Stimulated activated CD8-positive, alpha-beta memory T cell treated with anti-CD3 and anti-CD28 coated beads, Interleukin-7, amount 100 ng/mL, for 4 hours (primary cell): ENCODE measurements at regions not wholly inside any gene's neighbourhood (a gene's known extent, or its start where the extent isn't known, plus 50 kb on each side); places are given as distances from the start of the nearest gene placed in this dataset.
"Not testable (repeated sequence)": the region's sequence is repeated elsewhere in the genome, so short reads cannot be mapped to it uniquely, and the experiment has no call there.

Experiments
- DNase-seq, 2 donors: peaks; one replicate each; pipeline ENCODE4 v3.0.0-alpha.2; 2020; ENCODE audit warnings: low read depth in 2 of 2

DNA sequence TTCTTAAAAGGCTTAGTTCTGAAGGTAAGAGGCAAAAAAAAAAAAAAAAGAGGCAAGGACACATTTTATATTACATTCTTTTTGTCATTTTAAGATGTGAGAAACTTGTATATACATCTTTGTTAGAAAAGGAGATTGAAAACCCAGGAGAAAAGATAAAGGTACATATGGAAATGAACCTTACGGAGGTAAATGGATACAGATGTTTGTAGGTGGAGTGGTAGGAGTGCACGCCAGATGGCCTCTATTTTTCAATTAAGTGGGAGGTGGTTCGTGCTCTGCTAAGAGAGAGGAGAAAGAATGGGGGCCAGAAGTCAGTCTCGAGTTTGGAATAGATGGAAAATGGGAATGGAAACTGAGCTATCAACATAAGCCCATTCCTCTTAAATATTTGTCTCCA is 622.5 kb upstream of the GHITM start:
- no peak for DNase-seq

DNA sequence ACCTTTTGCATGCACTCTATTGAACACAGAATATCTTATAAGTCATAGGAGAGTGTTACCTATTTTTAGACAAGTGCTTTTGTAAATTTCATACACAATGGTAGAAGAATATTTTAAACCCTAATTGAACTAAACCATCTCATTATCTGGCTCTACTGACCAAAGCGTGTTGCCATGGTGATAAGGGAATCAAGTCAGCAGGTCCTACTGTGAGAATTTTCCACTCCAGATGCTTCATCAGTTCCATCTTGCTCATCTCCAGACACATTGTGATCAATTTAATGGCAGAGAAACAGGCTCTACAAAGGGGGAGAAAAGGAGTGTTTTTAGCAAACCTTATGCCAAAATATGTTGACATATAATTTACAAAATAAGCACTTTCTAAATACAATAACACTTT is 621.9 kb upstream of the GHITM start:
- DNase-seq, result no peak

DNA sequence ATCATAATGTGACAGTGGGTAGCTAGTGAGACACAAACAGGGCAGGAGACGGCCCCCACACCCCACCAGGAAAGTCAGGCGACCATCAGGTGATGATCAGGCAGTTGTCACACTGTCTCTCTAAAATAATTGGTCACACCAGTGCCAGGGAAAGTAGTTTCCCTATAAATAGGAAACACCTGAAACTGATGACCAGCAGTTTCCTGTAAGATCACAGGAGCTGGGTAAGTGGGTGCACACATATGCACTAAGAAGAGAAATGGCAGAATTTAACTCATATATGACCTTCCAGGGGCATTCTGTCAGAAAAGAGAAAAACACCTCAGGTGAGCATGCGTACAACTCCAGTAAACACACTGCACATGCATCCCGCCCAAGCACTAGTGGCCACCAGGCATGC is 620.5 kb upstream of the GHITM start:
- no peak for DNase-seq

DNA sequence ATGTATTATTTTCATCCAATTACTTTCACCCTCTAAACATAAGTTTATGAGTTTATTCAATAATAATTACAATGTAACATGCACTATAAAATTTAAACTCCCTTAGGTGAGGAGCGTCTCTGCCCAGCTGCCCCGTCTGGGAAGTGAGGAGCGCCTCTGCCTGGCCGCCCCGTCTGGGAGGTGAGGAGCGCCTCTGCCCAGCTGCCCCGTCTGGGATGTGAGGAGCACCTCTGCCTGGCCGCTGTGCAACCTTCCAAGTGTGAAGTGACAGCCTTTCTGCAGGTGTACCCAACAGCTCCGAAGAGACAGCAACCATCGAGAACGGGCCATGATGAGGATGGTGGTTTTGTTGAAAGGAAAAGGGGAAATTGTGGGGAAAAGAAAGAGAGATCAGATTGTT is 618.9 kb upstream of the GHITM start:
- DNase-seq, result not testable (repeated sequence)

- DNase-seq, result no peak
These were observed 616.9 kb upstream of the GHITM start for GRCh38 chr10:83522456-83522855.

DNA sequence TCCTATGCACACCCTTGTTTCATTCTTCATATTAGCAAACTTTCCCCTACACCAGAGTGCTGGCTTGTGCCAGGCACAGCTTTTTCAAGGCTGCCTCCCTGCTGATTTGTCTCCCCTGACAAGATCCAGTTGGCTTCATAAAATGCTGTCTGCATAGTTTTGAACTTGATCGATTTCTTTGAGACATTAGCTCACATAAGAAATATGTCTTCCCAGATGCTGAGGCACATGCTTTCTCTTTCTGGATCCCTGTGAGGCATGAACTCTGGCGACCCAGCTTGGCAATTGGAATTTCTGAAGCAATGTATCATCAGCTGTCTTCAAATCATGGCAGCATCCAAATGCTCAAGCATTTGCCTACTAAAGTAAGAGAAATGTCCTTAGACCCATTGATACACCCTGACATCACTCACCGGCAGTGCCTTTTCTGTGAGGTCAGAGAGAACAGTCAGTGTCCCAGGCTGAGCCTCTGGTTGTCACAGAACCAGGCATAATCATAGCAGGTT is 616.4 kb upstream of the GHITM start:
- DNase-seq, result no peak

- no peak for DNase-seq
These were observed 611.4 kb upstream of the GHITM start for GRCh38 chr10:83527934-83528333.

GRCh38 chr10:83533290-83533689 is 606.0 kb upstream of the GHITM start:
- DNase-seq, result no peak

GRCh38 chr10:83536426-83536825 is 602.9 kb upstream of the GHITM start:
- DNase-seq, result no peak

DNA sequence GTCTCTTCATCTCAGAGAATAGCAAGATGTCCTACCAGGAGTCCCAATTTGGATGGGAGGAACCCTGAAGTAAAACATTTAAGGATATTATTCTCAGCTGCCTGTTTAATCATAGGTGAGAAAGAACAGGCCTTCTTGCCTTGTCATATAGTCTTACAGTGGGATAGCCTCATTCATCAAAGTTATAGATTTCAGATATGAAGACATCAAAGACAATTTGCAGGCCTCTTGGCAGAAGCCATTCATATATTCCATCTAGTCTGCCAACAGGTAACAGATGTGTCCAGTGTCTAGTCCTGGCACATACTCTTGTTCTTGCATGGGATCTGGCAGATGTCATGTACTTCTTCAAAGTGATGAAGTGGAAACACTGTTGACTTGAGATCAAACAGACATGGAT is 601.3 kb upstream of the GHITM start:
- no peak for DNase-seq

DNA sequence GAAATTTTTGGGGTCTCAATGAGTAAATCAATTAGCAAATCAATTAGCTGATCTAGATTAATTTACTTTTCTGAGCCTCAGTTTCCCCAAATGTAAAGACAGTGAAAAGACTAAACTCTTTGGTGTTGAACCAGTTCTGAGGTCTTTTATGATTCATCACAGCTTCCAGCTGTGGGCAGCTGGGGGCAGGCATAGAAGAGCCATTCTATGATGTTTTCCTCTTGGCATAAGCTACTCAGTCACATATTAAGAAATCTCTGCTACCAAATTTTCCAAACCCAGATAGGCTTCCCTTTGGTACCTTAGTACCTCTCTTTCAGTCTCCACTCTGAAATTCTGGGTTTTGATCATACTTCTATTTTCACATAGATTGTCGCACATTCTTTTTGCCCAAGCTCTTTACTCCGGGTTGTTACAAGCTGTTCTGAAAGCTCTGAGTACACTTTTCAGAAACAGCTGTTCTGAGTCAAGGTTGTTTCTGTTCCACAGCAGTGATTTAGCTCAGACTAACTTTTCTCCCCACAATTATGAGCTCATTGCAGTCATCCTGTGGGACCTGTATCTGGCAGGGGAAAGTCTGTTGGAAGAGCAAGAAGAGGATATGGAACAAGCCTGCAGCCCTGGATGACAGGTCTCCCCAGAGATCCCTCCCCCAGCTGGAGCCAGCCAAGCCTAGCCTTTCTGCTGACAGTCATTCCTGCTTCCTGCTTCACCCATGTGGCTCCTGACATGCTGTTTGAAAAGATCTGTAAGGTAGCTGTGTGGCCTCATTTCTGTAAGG is 599.6 kb upstream of the GHITM start:
- DNase-seq, result no peak

- DNase-seq, result no peak
These were observed 598.3 kb upstream of the GHITM start for GRCh38 chr10:83541046-83541445.

- no peak for DNase-seq
These were observed 596.4 kb upstream of the GHITM start for GRCh38 chr10:83542774-83543411.

DNA sequence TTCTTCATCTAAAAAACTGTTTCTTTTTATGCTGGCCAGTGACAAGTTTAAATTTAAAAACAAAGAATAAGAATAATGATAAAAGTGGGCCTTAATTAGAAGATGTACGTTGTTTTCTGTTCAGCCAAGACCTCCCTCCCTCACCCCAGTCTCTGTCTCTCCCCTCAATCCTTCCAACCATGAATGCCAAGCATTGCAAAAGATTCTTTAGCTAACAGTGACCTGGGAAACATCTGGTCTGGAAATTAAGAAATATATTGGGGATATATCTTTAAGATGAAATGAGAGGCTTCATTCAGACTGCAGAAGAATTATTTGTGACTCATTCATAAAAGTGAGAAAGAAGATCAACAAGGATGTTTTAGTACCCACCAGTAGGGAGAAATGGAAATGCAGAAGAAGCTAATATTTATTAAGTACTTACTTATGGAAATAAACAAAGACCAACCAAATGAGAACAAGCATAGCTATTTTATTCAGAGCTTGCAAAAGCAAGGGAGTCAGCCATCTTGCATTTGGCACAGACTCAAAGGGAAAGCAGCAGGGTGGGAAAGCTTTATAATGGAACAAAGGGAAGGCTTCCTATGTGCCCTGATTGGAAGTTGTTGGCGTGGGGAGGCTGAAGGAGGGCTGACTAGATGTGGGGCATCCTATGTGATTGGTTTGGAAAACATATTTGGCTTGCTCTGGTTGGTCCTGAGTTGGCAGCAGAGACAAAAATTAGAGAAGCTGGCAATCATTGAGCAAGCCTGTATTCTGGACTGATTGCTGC is 595.4 kb upstream of the GHITM start:
- no peak for DNase-seq

DNA sequence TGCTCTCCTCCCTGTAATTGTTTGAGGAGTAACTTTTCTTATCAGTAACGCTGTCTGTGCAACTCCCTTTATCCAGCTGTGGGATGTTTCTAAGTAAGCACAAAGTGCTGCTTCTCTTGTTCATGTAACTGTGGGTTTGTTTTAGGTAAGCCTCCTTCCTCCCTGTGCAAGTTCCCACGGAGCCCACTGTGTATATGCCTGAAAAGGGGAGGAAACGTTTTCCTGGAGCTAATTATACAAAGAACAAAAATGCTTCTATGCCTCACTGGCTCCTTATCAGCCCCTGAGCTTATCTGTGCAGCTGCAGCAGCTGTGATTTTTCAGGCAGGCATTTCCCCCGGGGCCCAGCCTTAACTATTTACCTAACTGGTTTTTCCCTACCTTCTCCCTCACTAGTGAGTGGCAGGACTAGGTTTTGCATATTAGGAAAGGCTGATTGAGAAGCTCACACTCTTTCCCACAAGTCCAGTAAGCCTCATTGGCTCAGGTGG is 593.4 kb upstream of the GHITM start:
- DNase-seq, result no peak

DNA sequence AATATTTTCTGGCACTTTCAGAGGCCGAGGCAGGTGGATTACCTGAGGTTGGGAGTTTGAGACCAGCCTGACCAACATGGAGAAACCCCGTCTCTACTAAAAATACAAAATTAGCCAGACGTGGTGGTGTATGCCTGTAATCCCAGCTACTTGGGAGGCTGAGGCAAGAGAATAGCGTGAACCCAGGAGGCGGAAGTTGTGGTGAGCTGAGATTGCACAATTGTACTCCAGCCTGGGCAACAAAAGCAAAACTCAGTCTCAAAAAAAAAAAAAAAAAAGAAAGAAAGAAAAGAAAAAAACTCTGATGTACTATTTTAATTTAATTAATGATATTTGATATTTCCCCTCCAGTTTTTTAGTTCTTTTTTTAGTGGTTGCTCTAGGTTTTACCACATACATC is 588.1 kb upstream of the GHITM start:
- not testable (repeated sequence) for DNase-seq

DNA sequence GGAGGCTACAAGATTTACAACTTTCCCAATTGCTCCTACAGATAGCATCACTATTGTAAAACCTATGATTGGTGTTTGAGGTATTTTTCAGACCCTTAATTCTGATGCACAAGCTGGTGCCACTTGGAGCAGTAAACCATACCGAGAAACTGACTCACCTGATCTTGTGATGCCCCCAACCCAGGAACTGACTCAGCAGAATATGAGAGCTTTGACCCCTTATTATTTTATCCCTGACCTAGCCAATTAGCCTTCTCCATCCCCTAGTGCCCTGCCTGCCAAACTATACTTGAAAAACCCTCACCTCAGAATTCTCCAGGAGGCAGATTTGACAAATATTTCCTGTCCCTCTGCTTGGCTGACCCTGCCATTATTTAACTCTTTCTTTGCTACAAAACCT is 585.9 kb upstream of the GHITM start:
- DNase-seq, result no peak

- no peak for DNase-seq
These were observed 584.0 kb upstream of the GHITM start for GRCh38 chr10:83555264-83555663.

DNA sequence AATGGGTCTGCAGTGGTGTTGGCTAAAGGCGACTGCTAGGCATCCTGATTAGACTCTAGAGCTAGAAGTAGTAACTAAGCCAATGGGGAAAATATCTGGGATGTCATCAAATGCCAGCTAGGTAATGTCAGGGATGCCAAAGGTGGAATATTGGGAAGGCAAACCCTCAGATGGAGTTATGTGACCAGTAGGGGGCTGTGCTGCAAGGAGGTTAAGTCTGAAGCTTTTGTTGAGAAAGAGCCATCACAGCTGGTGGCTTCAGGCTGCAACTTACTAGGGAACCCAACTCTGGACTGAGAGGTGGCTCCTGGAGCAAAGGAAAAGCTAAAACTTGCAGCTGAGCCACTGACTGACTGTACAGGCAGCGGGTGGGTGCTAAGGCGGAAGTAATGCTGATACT is 576.9 kb upstream of the GHITM start:
- no peak for DNase-seq

GRCh38 chr10:83564889-83565588 is 574.3 kb upstream of the GHITM start:
- DNase-seq, result no peak

- no peak for DNase-seq
These were observed 567.3 kb upstream of the GHITM start for GRCh38 chr10:83572036-83572435.

DNA sequence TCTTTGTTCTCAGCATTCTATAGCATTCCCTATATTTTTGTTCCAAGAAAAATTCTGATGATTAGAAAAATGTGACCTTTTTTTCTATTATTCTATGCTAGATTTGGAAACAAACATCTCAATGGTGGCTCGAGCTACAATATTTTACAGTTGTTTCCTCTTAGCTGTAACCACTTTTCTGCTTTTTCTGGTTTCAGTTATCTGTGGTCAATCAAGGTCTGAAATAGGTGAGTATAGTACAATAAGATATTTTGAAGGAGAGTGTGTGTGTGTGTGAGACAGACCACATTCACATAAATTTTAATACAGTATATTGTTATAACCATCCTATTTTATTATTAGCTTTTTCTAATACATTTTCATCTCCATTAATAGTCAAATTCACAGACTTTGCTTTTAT is 564.5 kb upstream of the GHITM start:
- DNase-seq, result no peak
